ENCODE measurements at regions not wholly inside any gene's neighbourhood (a gene's known extent, or its start where the extent isn't known, plus 50 kb on each side); places are given as distances from the start of the nearest gene placed in this dataset.

- WGBS, 2 experiments (ENCODE audit: extremely low coverage in 1 of 2, insufficient coverage in 1 of 2, insufficient read length in 1 of 2, insufficient replicate concordance in 2 of 2, low coverage in 1 of 2, low lambda C conversion rate in 2 of 2, missing lambda C conversion rate in 1 of 2) = 93% methylated on average over 7 of the region's 7 CpGs; no CpG with 5 or more reads in 1 of the 2 experiments
- Histone ChIP-seq H3K9me3 (ENCODE audit: insufficient read depth in 2 of 2, low read depth in 1 of 2, low read length in 1 of 2) (peaks cover 10 to 23% of the 10 kb centered on the region in 2 experiments), H3K9ac (replicated peaks in 1 of 4; ENCODE audit: extremely low read depth in 1 of 4, low read depth in 3 of 4, low read length in 3 of 4) (no peak overlapping the region), H2BK20ac (ENCODE audit: low read length) (no peak overlapping the region), H3K18ac (ENCODE audit: extremely low read depth, low read length) (no peak overlapping the region), H2AK5ac (ENCODE audit: low read depth, low read length) (no peak overlapping the region), H2BK15ac (ENCODE audit: low read length) (no peak overlapping the region), H3K79me1 (ENCODE audit: low read depth, low read length) (no peaks in the 10 kb centered on the region), H3K56ac (replicated peaks; ENCODE audit: insufficient read length, low read depth, low read length) (no peak overlapping the region), H4K8ac (ENCODE audit: extremely low read depth, insufficient read depth, low read length) (no peak overlapping the region), H3K23me2 (ENCODE audit: low read depth, low read length) (no peaks in the 10 kb centered on the region), H4K20me1 (replicated peaks in 1 of 2; ENCODE audit: control insufficient read depth in 1 of 2, insufficient read depth in 2 of 2, low read length in 2 of 2) (no peaks in the 10 kb centered on the region), H4K91ac (replicated peaks; ENCODE audit: insufficient read length, low read length) (no peak overlapping the region), H3K4me1 (replicated peaks in 1 of 4; ENCODE audit: control insufficient read depth in 3 of 4, insufficient read depth in 4 of 4, low read length in 3 of 4) (0 out of 7 replicates have a peak, but pooled peaks cover 0 to under 1% (median 0%) of the 10 kb centered on the region in 4 experiments), H3K27ac (ENCODE audit: low read depth, low read length) (no peak overlapping the region), H3K4me3 (ENCODE audit: extremely low read depth in 1 of 4, insufficient read depth in 2 of 4, low read depth in 3 of 4, low read length in 4 of 4) (no peak overlapping the region), H3K36me3 (ENCODE audit: control insufficient read depth in 2 of 4, insufficient read depth in 4 of 4, low read length in 3 of 4) (no peaks in the 10 kb centered on the region), H2BK120ac (replicated peaks; ENCODE audit: low read depth, low read length) (no peak overlapping the region), H3K23ac (ENCODE audit: insufficient read length) (no peak overlapping the region), H3K79me2 (ENCODE audit: control insufficient read depth in 1 of 2, insufficient read depth in 2 of 2, low read length in 2 of 2) (no peaks in the 10 kb centered on the region), H3K14ac (ENCODE audit: insufficient read length) (no peak overlapping the region), H3K27me3 (replicated peaks in 1 of 4; ENCODE audit: control insufficient read depth in 3 of 4, extremely low read depth in 1 of 4, insufficient read depth in 3 of 4, low read length in 3 of 4) (no peaks in the 10 kb centered on the region; a peak in 1 of 7 replicates), H2AFZ (ENCODE audit: low read length) (no peak overlapping the region), H3K4me2 (ENCODE audit: insufficient read depth in 1 of 2, low read depth in 2 of 2, low read length in 2 of 2) (no peak overlapping the region), H3K4ac (replicated peaks; ENCODE audit: insufficient read length, low read depth, low read length) (no peak overlapping the region), H2BK12ac (ENCODE audit: low read depth, low read length) (no peak overlapping the region), H2BK5ac (ENCODE audit: low read depth, low read length) (no peak overlapping the region), H4K5ac (ENCODE audit: insufficient read length, low read depth, low read length) (no peak overlapping the region)
- DNase-seq (ENCODE audit: low read depth in 1 of 2, low spot score in 2 of 2) = no peak
- ChIA-PET CTCF (ENCODE audit: partially characterized antibody) (no interaction called here), POLR2A (ENCODE audit: partially characterized antibody) (no interaction called here)
- FAIRE-seq = no peak
- no peak for TF ChIP-seq SRF (IDR thresholded peaks at IDR 0.05; ENCODE audit: low read depth, low read length)
- TF ChIP-seq CBX8 (IDR thresholded peaks at IDR 0.05; ENCODE audit: borderline replicate concordance, low read depth, low read length) = no peak
- TF ChIP-seq PHF8 (conservative IDR thresholded peaks at IDR 0.05; ENCODE audit: low read depth, low read length) = no peak
- TF ChIP-seq HDAC2 (IDR thresholded peaks at IDR 0.05; ENCODE audit: borderline replicate concordance in 1 of 2, low read depth in 2 of 2, low read length in 2 of 2) = no peak
- TF ChIP-seq TAF1 (IDR thresholded peaks at IDR 0.05; ENCODE audit: low read depth, low read length) = no peak
- no peak for TF ChIP-seq SIX5 (IDR thresholded peaks at IDR 0.05; ENCODE audit: low read depth, low read length)
- no peak for TF ChIP-seq CREB1 (IDR thresholded peaks at IDR 0.05)
- TF ChIP-seq E2F6 (IDR thresholded peaks at IDR 0.05) = no peak
- TF ChIP-seq MAFK (IDR thresholded peaks at IDR 0.05; ENCODE audit: low read depth, low read length) = no peak
- TF ChIP-seq GTF2F1 (IDR thresholded peaks at IDR 0.05; ENCODE audit: borderline replicate concordance, low read depth, low read length) = no peak
- no peak for TF ChIP-seq RAD21 (IDR thresholded peaks at IDR 0.05 in 1 of 2, conservative IDR thresholded peaks at IDR 0.05 in 1 of 2; ENCODE audit: low read depth in 2 of 2, low read length in 2 of 2)
Measured at GRCh38 chr2:236841389-236841788, 244.3 kb upstream of the COPS8 start.

Data from H1 (cell line).